ENCODE measurements at regions not wholly inside any gene's neighbourhood (a gene's known extent, or its start where the extent isn't known, plus 50 kb on each side); places are given as distances from the start of the nearest gene placed in this dataset.

DNA sequence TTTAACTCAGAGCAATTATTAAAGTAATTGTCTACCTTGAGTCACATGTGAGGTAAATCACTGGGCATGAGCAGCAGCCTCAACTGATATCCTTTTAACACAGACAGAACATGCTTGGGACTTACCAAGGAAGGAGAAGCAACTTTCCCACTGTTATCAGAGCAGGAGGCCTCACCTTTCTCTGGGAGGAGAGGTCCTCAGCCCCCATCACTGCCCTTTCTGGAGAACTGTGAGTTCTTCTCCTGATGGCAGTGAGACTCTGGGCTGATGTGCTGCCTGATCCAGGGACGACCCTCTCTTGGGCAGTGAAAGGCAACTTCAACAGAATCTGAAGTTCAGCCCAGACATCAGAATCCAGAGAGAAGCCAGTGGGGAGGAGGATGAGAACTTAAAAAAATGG is 343.4 kb upstream of the IRX1 start:
- Histone ChIP-seq H3K9ac (no peak overlapping the region), H3K27me3 (ENCODE audit: insufficient read depth) (no peaks in the 10 kb centered on the region), H3K9me3 (no peaks in the 10 kb centered on the region), H3K79me2 (ENCODE audit: insufficient read depth) (no peaks in the 10 kb centered on the region), H4K20me1 (ENCODE audit: insufficient read depth) (no peaks in the 10 kb centered on the region), H3K4me1 (ENCODE audit: control insufficient read depth in 1 of 2, insufficient read depth in 2 of 2, low read depth in 1 of 2, low read length in 1 of 2) (no peaks in the 10 kb centered on the region), H3K4me2 (no peak overlapping the region), H3F3A (replicated peaks; ENCODE audit: insufficient read depth) (no peaks in the 10 kb centered on the region), H2AFZ (ENCODE audit: low read depth) (no peak overlapping the region), H3K9me2 (no peaks in the 10 kb centered on the region), H3K4me3 (ENCODE audit: low read depth in 2 of 2, low read length in 1 of 2) (no peak overlapping the region), H3K36me3 (replicated peaks in 1 of 2; ENCODE audit: control insufficient read depth in 1 of 2, insufficient read depth in 2 of 2, low read length in 1 of 2) (no peaks in the 10 kb centered on the region), H3K27ac (ENCODE audit: low read depth in 2 of 2, low read length in 1 of 2) (no peak overlapping the region)
- WGBS (ENCODE audit: low lambda C conversion rate): 0% methylated on average over 1 of the region's 1 CpG
- no peak for DNase-seq
- no peak for TF ChIP-seq POLR2AphosphoS5 (IDR thresholded peaks at IDR 0.05; ENCODE audit: low read depth, low read length)
- TF ChIP-seq JUND (IDR thresholded peaks at IDR 0.05): no peak
- TF ChIP-seq ELF1 (IDR thresholded peaks at IDR 0.05): no peak
- no peak for TF ChIP-seq RFX5 (IDR thresholded peaks at IDR 0.05; ENCODE audit: low read length)
- no peak for TF ChIP-seq TEAD4 (IDR thresholded peaks at IDR 0.05; ENCODE audit: borderline replicate concordance, insufficient read depth)
- no peak for TF ChIP-seq RAD21 (IDR thresholded peaks at IDR 0.05; ENCODE audit: low read length)
- TF ChIP-seq, protein P1, sequence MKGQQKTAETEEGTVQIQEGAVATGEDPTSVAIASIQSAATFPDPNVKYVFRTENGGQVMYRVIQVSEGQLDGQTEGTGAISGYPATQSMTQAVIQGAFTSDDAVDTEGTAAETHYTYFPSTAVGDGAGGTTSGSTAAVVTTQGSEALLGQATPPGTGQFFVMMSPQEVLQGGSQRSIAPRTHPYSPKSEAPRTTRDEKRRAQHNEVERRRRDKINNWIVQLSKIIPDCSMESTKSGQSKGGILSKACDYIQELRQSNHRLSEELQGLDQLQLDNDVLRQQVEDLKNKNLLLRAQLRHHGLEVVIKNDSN (IDR thresholded peaks at IDR 0.05; ENCODE audit: borderline replicate concordance, low read depth): no peak
- TF ChIP-seq CHD2 (IDR thresholded peaks at IDR 0.05; ENCODE audit: low read length, partially characterized antibody): no peak
- TF ChIP-seq, protein P2, sequence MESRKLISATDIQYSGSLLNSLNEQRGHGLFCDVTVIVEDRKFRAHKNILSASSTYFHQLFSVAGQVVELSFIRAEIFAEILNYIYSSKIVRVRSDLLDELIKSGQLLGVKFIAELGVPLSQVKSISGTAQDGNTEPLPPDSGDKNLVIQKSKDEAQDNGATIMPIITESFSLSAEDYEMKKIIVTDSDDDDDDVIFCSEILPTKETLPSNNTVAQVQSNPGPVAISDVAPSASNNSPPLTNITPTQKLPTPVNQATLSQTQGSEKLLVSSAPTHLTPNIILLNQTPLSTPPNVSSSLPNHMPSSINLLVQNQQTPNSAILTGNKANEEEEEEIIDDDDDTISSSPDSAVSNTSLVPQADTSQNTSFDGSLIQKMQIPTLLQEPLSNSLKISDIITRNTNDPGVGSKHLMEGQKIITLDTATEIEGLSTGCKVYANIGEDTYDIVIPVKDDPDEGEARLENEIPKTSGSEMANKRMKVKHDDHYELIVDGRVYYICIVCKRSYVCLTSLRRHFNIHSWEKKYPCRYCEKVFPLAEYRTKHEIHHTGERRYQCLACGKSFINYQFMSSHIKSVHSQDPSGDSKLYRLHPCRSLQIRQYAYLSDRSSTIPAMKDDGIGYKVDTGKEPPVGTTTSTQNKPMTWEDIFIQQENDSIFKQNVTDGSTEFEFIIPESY (IDR thresholded peaks at IDR 0.05; ENCODE audit: borderline replicate concordance, low read depth): no peak
- TF ChIP-seq RCOR1 (IDR thresholded peaks at IDR 0.05; ENCODE audit: low read length): no peak
- no peak for TF ChIP-seq NFIC (IDR thresholded peaks at IDR 0.05; ENCODE audit: borderline replicate concordance)
- TF ChIP-seq SIN3A (IDR thresholded peaks at IDR 0.05; ENCODE audit: borderline replicate concordance, low read depth, low read length): no peak
- TF ChIP-seq, protein P3, sequence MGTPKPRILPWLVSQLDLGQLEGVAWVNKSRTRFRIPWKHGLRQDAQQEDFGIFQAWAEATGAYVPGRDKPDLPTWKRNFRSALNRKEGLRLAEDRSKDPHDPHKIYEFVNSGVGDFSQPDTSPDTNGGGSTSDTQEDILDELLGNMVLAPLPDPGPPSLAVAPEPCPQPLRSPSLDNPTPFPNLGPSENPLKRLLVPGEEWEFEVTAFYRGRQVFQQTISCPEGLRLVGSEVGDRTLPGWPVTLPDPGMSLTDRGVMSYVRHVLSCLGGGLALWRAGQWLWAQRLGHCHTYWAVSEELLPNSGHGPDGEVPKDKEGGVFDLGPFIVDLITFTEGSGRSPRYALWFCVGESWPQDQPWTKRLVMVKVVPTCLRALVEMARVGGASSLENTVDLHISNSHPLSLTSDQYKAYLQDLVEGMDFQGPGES (IDR thresholded peaks at IDR 0.05; ENCODE audit: low read depth, low read length): no peak
- no peak for TF ChIP-seq MXI1 (IDR thresholded peaks at IDR 0.05; ENCODE audit: low read depth, low read length)
- no peak for TF ChIP-seq GABPA (IDR thresholded peaks at IDR 0.05; ENCODE audit: low read depth)
- TF ChIP-seq GATA2 (CRISPR knock-in tag; IDR thresholded peaks at IDR 0.05): no peak
- ChIA-PET POLR2A (no interaction called here), CTCF (no interaction called here)

- whole genome bisulfite sequencing (ENCODE audit: low lambda C conversion rate): 0% methylated on average over 4 of the region's 5 CpGs
- no peaks in the 10 kb centered on the region for H3K9me3 ChIP-seq
- H3K4me1 ChIP-seq (ENCODE audit: control insufficient read depth in 1 of 2, insufficient read depth in 2 of 2, low read depth in 1 of 2, low read length in 1 of 2): no peaks in the 10 kb centered on the region
- H4K20me1 ChIP-seq (ENCODE audit: insufficient read depth): no peaks in the 10 kb centered on the region
- no peaks in the 10 kb centered on the region for H3K36me3 ChIP-seq (replicated peaks in 1 of 2; ENCODE audit: control insufficient read depth in 1 of 2, insufficient read depth in 2 of 2, low read length in 1 of 2)
- no peaks in the 10 kb centered on the region for H3K27me3 ChIP-seq (ENCODE audit: insufficient read depth)
- H3K4me2 ChIP-seq: no peak overlapping the region
- TF ChIP-seq GABPA (IDR thresholded peaks at IDR 0.05; ENCODE audit: low read depth) (no peak), TEAD4 (IDR thresholded peaks at IDR 0.05; ENCODE audit: borderline replicate concordance, insufficient read depth) (no peak), TCF12 (IDR thresholded peaks at IDR 0.05) (no peak), CHD2 (IDR thresholded peaks at IDR 0.05; ENCODE audit: low read length, partially characterized antibody) (no peak), REST (IDR thresholded peaks at IDR 0.05; ENCODE audit: low read depth, low read length) (no peak), YY1 (IDR thresholded peaks at IDR 0.05; ENCODE audit: low read depth) (no peak)
- TF ChIP-seq, protein P4, sequence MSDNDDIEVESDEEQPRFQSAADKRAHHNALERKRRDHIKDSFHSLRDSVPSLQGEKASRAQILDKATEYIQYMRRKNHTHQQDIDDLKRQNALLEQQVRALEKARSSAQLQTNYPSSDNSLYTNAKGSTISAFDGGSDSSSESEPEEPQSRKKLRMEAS (IDR thresholded peaks at IDR 0.05; ENCODE audit: low read depth): no peak
- ChIA-PET POLR2A (no interaction called here), CTCF (no interaction called here)
- no peaks in the 10 kb centered on the region for H3K79me2 ChIP-seq (ENCODE audit: insufficient read depth)
- no peak overlapping the region for H3K4me3 ChIP-seq (ENCODE audit: low read depth in 2 of 2, low read length in 1 of 2)
- no peak overlapping the region for H2AFZ ChIP-seq (ENCODE audit: low read depth)
- H3K9ac ChIP-seq: no peak overlapping the region
- no peaks in the 10 kb centered on the region for H3F3A ChIP-seq (replicated peaks; ENCODE audit: insufficient read depth)
- DNase-seq: no peak
- no peak overlapping the region for H3K27ac ChIP-seq (ENCODE audit: low read depth in 2 of 2, low read length in 1 of 2)
- no peaks in the 10 kb centered on the region for H3K9me2 ChIP-seq
Measured at GRCh38 chr5:3251784-3252183, 343.8 kb upstream of the IRX1 start.
